HS-5 (cell line): ENCODE measurements at regions not wholly inside any gene's neighbourhood (a gene's known extent, or its start where the extent isn't known, plus 50 kb on each side); places are given as distances from the start of the nearest gene placed in this dataset.
"Not testable (repeated sequence)": the region's sequence is repeated elsewhere in the genome, so short reads cannot be mapped to it uniquely, and the experiment has no call there.

Experiments
- DNase-seq: peaks from one replicate; pipeline ENCODE4 v3.0.0-alpha.2; 2012; ENCODE audit warnings: low read depth

DNA sequence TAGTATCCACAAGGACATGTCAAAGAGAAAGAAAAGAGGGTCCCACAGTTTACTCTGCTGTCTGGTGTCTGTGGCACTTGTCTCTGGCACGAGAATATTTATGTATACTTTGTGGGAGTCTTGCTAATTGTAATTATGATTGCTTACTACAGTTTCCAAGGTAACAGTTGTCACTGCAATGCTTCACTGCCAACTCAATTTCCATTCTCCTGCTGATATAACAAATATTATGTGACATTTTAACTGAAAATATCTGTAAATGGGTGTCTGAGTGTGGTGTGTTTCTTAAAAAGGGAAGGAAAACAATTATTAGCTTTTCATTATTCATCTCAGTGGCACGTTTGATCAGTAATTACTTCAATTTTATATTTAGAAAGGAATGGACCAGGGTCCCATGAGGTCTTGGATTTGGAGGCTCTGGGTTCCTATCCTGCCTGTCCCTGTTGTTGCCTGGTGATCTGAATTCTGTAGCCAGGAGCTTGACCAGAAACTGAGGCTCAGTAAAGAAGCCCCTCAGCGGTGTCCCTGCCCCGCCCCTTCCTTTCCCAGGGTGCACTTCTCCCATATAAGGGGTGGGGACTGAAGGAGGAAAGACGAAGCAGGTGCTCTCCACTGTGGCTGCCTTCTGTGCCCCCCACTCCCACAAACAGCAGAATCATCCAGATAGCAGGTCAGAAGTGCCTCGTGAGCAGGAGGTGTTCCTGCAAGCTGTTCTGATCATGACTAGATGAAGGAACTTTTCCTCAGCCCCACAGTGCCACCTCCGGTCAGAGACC, 137.3 kb upstream of the KIF2A start:
- no peak for DNase-seq

DNA sequence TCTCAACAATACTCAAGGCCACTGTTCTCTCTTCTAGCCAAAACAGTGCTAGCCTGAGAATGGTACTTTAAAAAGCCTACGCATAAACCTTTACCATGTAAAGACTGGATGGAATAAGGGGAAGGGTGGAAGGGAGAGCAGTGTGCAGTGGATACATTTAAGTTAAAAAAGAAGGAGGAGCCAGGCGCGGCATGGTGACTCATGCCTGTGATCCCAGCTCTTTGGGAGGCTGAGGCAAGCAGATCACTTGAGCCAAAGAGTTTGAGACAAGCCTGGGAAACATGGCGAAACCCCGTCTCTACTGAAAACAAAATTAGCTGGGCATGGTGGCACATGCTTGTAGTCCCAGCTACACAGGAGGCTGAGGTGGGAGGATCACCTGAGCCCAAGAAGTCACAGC, 127.7 kb upstream of the KIF2A start:
- DNase-seq, result no peak

DNA sequence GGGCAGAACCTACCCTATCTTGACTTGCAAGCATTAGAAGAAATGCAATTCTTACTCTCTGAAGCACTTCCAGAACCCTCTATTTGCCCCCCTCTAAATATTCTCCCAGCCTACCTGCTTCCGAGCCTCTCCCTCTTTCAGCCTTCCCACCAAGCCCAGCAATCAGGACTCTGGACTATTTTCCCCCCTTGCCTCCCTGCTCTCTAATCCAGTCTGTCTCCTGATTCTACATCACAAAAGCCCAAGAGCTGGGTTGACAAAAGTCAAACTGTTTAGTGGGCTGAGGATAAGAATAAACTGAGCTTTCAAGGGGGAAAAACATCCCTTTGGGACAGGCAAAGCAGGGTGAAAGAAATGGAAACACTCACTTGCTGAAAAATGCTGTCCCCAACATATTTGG, 123.2 kb upstream of the KIF2A start:
- no peak for DNase-seq

DNA sequence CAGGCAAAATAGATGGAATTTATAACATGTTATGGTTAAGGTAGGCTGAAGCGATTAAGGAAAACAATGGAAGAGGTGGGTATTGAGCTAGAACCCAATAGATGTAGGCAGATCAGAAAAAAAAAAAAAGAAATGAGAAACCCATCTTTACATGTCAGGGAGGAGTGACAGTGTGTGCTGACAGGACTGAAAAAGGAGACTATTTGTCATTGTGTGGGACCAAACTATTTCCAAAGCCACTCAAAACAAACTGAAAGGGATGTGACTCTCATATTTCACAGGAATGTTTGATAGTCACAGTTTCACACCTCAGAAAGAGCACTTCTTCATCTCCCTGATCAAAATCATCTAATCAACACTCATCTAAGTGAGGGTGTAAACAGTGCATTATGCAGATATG, 122.3 kb upstream of the KIF2A start:
- no peak for DNase-seq

DNA sequence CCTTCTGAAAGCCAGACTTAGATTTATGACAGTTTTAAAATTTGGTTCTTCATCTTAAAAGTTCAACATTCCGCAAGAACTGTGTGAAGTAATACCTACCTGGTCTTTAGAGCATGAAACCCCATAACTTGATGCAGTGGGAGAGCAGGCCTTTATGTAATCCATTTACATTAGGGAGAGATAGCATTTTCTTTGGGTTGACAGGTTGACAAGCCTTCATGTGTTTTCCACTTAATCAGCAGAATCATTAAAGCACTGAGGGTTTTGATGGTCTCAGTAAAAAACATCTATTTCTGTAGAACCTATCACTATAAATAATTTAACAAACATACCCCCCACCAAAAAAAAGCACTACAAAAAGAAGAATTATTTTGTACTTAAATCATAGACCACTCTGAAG, 121.6 kb upstream of the KIF2A start:
- DNase-seq, result no peak

DNA sequence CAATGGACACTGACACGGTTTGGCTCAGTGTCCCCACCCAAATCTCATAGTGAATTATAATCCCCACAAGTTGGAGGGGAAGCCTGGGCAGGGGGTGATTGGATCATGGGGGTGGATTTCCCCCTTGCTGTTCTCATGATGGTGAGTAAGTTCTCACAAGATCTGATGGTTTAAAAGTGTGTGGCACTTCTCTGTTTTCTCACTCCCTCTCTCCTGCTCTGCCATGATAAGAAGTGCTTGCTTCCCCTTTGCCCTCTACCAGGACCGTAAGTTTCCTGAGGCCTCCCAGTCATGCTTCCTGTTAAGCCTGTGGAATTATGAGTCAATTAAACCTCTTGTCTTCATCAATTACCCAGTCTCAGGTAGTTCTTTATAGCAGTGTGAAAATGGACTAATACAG, 115.8 kb upstream of the KIF2A start:
- DNase-seq, result no peak

DNA sequence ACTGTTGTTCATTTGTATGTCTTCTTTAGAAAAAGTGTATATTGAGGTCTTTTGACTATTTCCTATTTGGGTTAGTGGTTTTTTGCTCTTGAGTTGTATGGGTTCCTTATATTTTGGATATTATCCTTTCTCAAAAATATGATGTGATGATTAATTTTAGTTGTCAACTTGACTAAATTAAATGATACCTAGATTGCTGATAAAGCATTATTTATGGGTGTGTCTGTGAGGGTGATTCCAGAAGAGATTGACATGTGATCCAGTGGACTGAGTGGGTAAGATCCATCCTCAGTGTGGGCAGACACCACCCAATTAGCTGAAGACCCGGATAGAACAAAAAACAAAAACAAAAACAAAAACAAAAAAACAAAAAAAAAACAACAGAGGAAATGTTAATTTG, 115.1 kb upstream of the KIF2A start:
- no peak for DNase-seq

DNA sequence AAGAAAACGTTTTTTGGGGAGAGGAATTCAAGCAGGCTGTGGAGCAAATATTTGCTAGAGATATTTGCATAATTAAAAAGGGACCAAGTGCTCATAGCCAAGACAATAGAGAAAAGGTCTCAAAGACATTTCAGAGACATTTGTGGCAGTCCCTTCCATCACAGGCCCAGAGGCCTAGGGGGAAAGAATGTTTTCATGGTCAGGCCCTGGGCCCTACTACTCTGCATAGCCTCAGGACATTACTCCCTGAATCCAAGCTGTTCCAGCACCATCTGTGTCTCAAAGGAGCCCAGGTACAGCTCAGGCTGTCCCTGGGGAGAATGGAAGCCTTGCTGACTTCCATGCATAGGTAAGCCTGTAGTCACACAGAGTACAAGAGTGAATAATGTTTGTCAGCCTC, 113.0 kb upstream of the KIF2A start:
- DNase-seq, result no peak

DNA sequence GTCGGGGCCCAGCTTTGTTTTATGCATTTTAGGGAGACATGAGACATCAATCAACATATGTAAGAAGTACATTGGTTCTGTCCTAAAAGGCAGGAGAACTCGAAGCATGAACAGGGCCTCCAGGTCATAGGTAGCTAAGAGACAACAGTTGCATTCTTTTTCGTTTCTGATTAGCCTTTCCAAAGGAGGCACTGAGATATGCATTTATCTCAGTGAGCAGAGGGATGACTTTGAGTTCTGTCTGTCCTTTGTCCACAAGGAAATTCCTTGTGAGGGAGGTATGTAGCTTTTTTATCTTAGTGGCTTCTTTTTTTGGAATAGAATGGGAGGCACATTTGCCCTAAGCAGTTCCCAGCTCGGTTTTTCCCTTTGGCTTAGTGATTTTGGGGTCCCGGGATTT, 109.5 kb upstream of the KIF2A start:
- not testable (repeated sequence) for DNase-seq

DNA sequence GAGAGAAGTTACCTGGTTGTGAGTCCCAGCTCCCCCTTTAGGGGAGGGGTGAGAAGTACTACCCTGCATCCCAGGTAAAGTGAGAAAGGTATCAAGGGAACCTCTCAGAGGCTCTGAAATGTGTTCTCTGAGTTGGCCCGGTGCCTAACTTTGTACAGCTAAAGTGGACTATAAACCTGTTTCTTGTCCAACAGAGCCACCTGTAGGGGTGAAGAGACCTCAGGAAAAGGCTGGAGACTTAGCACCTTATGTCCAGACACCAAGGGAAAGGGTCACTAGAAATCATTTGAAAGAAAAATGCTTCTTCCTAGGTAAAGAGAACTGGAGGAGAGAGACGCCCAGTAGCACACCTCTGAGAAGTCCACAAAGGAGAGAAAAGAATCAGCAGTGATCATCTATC, 108.3 kb upstream of the KIF2A start:
- DNase-seq, result no peak

DNA sequence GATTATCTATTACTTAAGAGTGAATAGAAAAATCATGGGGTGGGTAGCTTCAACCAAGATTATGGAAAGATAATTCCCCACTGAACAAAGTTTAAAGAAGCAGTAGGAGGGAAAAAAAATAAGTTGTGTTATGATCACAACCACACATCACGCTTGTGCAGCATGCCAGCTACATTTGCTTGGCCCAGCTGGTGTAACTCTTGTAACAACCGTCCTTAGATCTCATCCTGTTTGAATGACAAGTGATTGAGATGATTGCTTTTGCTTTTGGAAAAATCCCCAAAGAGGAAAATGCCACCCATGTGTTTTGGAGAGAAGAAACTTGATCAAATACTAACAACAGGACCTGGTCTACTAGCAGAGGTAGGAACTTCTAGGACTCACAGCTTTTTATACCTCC, 107.6 kb upstream of the KIF2A start:
- no peak for DNase-seq

DNA sequence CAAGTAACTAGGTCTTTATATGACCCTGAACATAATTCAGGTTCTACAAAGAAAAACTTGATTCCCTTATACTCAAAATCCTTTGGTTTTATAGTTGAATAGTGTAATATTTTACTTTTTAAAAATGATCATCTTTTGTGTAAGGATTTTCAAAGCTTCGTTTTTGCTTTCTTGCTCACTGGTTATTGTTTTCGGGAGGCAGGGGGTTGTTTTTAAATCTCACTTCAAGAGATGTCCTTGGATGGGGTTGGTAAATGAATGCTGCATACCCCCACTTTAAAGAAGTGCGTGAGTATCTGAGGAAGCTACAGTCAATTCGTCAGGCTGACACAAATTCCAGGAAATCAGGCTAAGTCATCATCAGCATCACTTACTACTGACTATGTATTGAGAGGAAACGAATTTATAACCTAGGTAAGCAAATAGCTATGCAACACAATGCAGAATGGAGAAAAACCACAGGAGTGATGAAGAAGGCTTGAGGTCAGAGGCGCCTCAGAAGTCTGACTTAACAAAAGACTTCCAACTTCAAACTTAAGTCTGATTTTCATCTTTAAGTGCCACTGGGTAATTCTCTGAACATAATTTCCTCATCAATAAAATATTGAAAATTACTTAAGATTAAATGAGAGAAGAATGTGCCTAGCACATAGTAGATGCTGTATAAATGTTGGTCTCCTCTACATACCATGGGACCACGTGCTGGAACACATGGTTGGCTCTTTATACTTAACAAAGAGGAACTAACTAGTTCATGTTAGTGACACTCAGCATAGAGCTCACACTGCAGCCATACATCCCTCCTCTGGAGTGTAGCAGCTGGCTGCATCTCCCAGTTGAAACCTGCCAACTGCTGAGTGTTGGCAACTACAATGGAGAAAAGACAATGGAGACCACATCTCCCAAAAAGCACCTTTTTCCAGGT, 106.0 kb upstream of the KIF2A start:
- no peak for DNase-seq

DNA sequence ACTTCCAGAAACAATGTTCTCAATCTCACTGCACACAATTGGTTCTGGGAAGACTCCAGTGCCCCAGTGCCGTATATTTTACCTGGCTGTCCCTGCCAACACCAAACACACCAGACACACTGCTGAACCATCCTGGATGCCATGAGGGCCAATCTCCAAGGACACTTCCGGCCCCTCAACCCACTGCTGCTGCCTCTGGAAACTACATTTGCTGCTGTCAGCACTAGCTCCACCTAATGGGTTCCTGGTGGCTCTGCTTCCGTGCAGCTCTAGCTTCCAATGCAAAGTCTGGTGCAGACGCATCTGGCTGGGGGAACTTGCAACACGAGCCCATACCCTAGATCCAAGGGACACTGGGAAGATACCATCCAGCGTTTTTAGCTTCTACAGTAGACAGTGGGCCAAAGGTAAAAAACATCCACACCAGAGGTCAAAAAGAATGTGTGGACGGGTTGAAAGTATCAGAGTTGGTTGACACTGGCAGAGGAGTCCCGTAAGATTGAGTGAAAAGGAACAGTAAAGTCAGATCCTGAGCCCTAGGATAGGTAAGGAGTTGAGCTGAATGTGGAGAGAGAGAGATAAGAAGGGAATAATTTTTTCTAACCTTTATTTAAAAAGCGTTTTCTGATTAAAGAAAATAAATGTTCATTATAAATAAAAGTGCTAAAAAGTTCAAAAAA, 99.7 kb upstream of the KIF2A start:
- DNase-seq, result no peak

DNA sequence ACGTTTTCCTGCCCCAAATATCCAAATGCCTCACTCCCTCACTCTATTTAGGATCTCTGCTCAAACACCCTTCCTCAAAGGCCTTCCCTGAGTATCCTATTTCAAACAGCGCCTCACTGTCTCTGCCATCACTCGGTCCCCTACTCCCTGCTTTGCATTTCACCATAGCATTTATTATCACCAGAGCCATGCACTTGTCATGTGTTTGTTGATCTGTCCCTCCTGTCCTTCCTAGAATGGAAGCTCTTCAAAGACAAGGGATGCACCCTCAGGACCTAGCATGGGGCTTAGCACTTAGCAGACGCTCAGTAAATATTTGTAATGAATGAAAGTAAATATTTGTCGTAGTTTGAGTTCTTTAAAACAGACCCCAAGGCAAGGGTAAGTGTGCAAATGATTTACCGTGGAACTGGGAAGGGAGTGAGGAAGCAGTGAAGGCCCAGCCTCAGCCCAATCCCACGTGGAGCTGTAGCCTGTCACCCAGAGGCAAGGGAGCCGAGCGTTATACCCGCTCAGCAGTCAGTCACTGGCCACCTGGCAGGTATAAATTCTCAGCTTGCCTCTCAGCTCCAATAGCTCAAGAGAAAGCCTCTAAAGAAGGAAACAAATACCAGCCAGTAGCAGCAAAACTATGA, 97.7 kb upstream of the KIF2A start:
- DNase-seq, result no peak

DNA sequence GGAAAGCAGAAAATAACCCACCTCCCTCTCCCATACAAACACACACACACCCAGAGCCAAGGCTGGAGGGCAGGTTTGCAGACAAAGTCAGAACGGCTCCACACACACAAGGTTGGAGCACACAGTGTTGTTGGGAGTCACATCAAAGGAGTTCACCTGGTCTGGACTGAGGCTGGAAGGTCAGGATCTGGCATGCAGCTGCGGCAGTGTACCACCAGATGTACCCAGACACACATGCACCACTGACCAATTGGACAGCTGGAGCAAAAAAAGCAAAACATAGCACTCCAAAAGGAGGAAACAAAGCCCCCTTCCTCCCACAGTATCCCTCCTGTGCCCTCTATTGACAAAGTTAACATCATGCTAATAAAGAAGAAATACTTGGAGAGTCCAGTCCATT, 94.6 kb upstream of the KIF2A start:
- DNase-seq, result no peak

DNA sequence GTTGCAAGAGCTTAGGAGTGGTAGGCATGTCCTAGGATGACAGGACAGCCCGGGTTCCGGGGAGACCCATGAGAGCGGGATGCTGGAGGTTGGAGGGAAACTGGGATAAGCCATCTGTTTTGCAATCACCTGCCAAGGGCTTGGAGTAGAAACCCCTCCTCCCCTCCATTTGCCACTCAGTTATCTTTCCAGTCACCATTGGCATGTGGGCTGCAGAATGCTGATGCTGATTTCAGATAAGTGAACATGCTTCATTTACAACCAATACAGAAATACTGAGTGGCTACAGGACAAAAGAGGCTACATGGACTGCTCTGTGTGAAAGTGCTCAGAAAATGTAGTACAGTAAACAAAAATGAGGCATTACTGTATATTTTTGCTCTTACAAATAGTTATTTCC, 93.4 kb upstream of the KIF2A start:
- DNase-seq, result no peak

DNA sequence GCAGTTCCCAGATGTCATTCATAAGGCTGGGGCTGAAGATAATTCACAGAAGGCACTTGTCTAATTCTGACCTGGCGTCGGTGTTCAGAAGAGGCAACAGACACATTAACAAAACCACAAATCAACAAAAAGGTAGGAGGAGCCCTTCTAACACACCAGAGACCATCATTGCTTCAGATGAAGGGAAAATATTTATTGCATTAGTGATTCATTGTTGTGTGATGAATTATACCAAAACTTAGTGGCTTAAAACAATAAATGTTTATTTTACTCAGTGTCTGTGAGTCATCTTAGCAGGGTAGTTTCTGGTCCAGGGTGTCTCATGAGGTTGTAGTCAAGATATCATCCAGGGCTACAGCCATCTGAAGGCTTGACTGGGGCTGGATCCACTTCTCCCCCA, 91.3 kb upstream of the KIF2A start:
- DNase-seq, result no peak

DNA sequence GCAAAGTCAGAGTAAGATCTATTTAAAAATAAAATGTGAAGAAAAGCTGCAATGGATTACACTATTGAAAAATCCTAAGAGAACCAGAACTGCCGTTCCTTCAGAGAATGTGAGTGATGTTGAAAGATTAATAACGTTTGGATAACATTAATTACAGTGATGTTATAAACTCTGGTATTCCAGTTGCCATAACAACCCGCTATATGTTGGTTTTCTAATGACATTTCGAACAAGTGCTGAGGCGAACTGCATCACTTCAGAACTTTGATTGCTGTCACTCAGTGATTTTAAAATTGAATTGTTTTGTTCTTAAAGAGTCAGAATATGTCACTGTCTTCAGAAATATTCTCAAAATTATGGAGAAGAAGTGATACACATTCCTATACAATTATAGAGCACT, 89.4 kb upstream of the KIF2A start:
- DNase-seq, result not testable (repeated sequence)

DNA sequence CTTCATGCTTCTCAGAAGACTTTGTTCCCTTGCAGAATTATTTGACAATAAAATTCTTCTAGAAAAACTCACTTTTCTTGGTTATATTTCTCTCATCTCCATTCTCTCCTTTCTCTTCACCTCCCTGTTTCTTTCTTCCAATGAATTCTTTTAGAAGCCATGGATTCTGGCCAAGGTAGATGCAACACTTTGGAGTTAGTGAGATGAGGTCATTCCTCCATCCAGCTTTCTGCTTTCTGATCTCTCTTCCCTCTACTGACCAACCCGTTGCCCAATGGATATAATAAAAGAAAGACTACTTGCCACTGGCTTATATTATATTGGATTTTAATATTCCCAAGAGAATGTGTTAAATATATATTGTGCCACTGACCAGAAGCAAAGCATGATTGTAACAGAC, 88.9 kb upstream of the KIF2A start:
- DNase-seq, result not testable (repeated sequence)

DNA sequence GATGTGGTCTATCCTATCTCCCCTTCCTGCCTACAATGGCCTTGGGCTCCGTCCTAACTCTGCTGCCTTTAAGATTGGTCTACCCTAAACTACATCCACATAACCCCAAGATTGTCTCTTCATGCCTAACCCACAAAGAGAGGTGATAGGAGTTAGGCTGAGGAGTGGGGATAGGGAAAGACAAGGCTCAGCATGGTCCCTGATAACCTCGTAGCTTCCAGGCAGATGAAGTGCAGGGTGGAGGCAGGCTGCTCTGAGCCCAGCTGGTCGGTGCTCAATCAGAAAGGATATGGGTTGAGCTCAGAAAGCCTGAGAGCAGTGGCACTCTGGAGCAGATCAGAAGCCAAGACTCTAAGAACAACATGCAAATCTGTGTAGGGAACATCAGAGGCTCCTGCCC, 87.1 kb upstream of the KIF2A start:
- not testable (repeated sequence) for DNase-seq

DNA sequence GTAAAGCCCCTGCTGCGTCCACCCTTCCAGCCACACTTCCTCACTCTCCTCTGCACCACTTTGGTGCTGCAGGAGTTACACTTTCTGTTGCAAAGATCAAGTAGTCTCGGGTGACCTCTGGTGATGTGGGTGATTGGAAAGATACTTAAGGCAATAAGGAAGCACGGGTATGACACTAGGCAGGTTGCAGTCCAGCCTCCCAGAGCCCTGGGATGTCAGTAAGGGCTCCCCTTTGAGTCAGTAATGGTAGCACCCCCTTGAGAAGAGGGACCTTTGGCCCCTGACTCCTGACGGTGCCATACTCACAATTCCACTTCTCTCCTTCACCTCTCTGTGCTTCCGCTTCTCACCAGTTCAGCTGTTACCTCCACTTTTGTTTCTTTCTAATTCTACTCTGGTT, 84.1 kb upstream of the KIF2A start:
- not testable (repeated sequence) for DNase-seq

DNA sequence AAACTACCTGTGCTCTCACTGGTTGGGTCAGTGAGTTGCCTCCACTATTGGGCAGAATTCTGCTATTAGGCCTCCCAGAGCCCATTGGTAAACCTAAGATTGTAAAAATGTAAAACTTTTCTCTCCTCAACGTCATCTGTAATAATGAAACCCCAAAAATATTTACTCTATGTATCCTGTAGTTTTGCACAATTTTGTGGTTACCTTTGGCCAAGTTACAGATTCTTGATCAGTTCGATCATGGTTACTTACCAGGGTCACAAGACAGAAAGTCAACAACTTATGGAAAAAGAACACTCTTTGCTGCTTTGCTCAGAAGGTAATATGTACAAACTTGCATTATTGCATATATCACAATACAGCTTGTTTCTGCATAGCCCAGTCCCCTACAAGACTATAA, 83.7 kb upstream of the KIF2A start:
- DNase-seq, result peak; percentile 43
